ENCODE measurements at regions not wholly inside any gene's neighbourhood (a gene's known extent, or its start where the extent isn't known, plus 50 kb on each side); places are given as distances from the start of the nearest gene placed in this dataset.

DNA sequence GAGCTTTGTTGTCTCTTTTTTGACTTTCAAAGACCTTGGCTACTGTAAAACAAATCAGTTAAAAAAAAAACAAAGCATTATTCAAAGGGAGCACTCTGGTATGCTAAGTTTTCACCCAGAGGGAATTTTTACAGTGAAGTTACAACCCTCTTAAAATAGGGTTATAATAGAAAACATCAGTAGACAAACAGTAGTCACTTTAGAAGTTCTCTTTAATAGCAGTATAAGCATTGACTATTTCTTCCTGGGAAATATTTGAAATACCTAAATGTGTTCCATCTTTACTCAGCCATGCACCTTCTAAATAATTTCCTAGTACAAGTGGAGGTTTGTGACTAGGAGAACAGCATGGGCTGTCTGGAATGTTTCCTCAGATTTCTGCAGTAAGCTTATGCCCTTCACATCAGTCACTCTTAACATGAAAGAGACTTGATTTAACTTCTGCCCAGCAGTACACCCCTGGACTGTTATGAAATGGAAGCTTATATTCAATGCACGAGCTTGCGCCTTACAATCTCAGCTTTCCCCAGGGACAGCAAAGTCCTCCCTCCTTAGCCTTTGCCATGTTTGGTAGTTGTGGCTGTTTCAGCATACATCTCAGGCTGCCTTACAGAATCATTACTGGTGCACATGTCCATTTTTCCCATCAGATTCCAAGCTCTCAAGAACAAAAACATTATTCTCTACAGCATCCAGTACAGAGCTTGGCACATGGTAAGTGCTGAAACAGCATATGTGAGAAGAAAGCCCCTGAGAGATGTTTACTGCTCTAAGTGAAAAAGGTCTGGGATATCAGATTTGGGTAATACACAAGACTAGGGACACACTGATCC lies 191.5 kb downstream of the ZNF608 start:
- Histone ChIP-seq H3K4me3 (no peak overlapping the region), H3K27ac (peak overlapping the region in 1 of 2 donors; percentile 10), H3K4me1 (replicated peaks in 1 of 2) (peaks cover 25 to 28% of the 10 kb centered on the region in 2 donors)
- peak in 6 of 8 experiments; percentile 14 to 77 (median 74) for ATAC-seq (replicated peaks in 6 of 8)
- WGBS, 10 experiments, result 43% methylated on average over 2 of the region's 2 CpGs; no CpG with 5 or more reads in 9 of the 10 experiments
- in situ Hi-C loops (cut with MboI; ENCODE audit: low pct_unique_long_range_greater_than_20kb in 2 of 9, low sequenced_read_pairs in 9 of 9, unreplicated experiment in 9 of 9), result no loop called here

DNA sequence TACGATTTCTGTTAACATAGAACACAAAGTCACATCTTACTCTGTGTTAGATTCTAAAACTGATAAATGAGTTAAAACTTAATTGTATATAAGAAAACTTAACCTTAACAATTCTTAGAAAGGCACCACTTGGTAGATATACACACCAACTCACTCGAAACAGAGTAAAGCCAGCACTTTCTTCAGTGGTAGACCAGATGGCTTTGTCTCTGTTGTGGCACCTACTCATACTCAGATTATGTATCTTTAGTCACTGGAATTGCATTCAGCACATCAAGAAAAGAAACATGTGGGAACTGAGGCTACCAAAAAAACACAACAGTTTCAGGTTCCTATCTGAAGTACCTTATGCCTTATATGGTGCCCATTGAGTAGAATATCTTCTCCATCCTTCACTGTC lies 192.5 kb downstream of the ZNF608 start:
- H3K27ac ChIP-seq, result no peak overlapping the region
- H3K4me3 ChIP-seq, result no peak overlapping the region
- 26 to 100% (median 100%) methylated on average over 1 to 2 of the region's 2 CpGs; no CpG with 5 or more reads in 1 of the 10 experiments for WGBS, 10 experiments
- in situ Hi-C loops (cut with MboI; ENCODE audit: low pct_unique_long_range_greater_than_20kb in 2 of 9, low sequenced_read_pairs in 9 of 9, unreplicated experiment in 9 of 9), result no loop called here
- peaks cover 30 to 38% of the 10 kb centered on the region in 2 donors for H3K4me1 ChIP-seq (replicated peaks in 1 of 2)
- ATAC-seq (replicated peaks in 6 of 8), result no peak

GRCh38 chr5:124552526-124552925 lies 193.9 kb downstream of the ZNF608 start:
- 68 to 100% (median 90%) methylated on average over 1 to 4 of the region's 4 CpGs; no CpG with 5 or more reads in 1 of the 10 experiments for WGBS, 10 experiments
- ATAC-seq (replicated peaks in 6 of 8), result no peak
- in situ Hi-C loops (cut with MboI; ENCODE audit: low pct_unique_long_range_greater_than_20kb in 2 of 9, low sequenced_read_pairs in 9 of 9, unreplicated experiment in 9 of 9), result no loop called here
- H3K4me1 ChIP-seq (replicated peaks in 1 of 2), result peaks cover 32 to 43% of the 10 kb centered on the region in 2 donors
- no peak overlapping the region for H3K27ac ChIP-seq
- no peak overlapping the region for H3K4me3 ChIP-seq

GRCh38 chr5:124551939-124552279 lies 194.5 kb downstream of the ZNF608 start:
- Histone ChIP-seq H3K4me1 (replicated peaks in 1 of 2) (peaks cover 33 to 49% of the 10 kb centered on the region in 2 donors), H3K27ac (no peak overlapping the region), H3K4me3 (no peak overlapping the region)
- peak in 3 of 8 experiments; percentile 22 to 59 (median 52) for ATAC-seq (replicated peaks in 6 of 8)
- in situ Hi-C loops (cut with MboI; ENCODE audit: low pct_unique_long_range_greater_than_20kb in 2 of 9, low sequenced_read_pairs in 9 of 9, unreplicated experiment in 9 of 9), result no loop called here

DNA sequence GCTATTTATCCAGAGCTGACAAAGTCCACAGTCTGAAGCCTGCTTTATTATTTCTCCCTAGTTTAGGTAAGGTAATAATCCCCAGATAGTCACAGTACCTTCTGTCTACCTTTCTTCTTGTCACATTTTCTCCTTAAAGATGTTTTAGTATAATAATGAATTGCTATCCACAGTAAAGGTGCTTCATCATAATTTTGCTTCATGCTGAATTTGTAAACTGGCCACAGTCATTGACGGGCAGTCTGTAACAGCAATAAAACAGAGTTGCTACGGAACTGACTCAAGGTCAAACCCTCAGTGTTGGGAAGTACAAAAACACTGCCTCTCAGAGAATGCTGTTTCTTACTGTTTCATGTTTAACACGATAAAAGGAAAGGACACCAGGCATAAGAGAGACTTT lies 195.7 kb downstream of the ZNF608 start:
- peak in 4 of 8 experiments; percentile 28 to 41 (median 30) for ATAC-seq (replicated peaks in 6 of 8)
- in situ Hi-C loops (cut with MboI; ENCODE audit: low pct_unique_long_range_greater_than_20kb in 2 of 9, low sequenced_read_pairs in 9 of 9, unreplicated experiment in 9 of 9), result no loop called here
- 14 to 90% (median 41%) methylated on average over 1 to 3 of the region's 3 CpGs for WGBS, 10 experiments
- H3K4me3 ChIP-seq, result no peak overlapping the region
- peaks cover 39 to 56% of the 10 kb centered on the region in 2 donors for H3K4me1 ChIP-seq (replicated peaks in 1 of 2)
- no peak overlapping the region for H3K27ac ChIP-seq

GRCh38 chr5:124549891-124550436 lies 196.5 kb downstream of the ZNF608 start:
- Histone ChIP-seq H3K4me3 (no peak overlapping the region), H3K27ac (no peak overlapping the region), H3K4me1 (replicated peaks in 1 of 2) (peaks cover 35 to 51% of the 10 kb centered on the region in 2 donors)
- in situ Hi-C loops (cut with MboI; ENCODE audit: low pct_unique_long_range_greater_than_20kb in 2 of 9, low sequenced_read_pairs in 9 of 9, unreplicated experiment in 9 of 9), result no loop called here
- 35 to 92% (median 67%) methylated on average over 1 to 4 of the region's 4 CpGs; no CpG with 5 or more reads in 2 of the 10 experiments for WGBS, 10 experiments
- ATAC-seq (replicated peaks in 6 of 8), result peak; percentile 52 to 98 (median 81)

- Histone ChIP-seq H3K4me1 (replicated peaks in 1 of 2) (peaks cover 28 to 43% of the 10 kb centered on the region in 2 donors), H3K27ac (no peak overlapping the region), H3K4me3 (no peak overlapping the region)
- WGBS, 10 experiments, result 0 to 100% (median 57%) methylated on average over 1 to 2 of the region's 2 CpGs; no CpG with 5 or more reads in 5 of the 10 experiments
- ATAC-seq (replicated peaks in 6 of 8), result peak in 1 of 8 experiments; percentile 25
- in situ Hi-C loops (cut with MboI; ENCODE audit: low pct_unique_long_range_greater_than_20kb in 2 of 9, low sequenced_read_pairs in 9 of 9, unreplicated experiment in 9 of 9), result no loop called here
These were observed 199.8 kb downstream of the ZNF608 start for GRCh38 chr5:124546643-124547042.

DNA sequence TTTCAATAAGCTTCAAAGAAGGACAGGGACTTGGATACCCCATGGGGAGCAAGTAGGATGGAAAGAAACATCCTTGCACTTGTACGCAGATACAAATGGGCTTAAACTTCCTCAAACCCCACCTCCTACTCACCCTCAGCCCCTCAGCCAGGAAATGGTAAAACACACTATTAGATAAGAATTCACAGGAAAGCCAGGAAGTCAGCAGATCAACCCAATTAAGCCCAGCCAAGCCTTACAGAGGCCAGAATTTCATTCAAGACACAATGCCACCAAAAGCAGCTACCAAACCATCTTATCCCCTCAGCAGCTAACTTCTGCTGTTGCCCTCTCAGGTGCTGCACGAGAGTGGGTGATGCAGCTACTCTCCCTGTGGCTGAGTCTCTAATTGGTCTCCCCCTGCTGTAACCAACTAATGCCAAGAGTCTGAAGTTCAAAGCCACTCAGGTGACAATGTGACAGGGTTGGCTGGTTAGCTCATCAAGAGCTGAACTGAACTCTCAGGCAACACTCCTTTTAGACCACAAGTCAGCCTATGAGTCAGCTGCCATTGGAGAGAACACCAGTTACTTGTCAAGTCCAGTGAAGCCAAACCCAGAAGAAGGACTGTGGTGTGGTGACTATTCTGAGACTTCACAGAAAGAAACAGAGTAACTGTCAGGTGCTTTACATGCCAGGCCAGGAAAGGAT lies 201.9 kb downstream of the ZNF608 start:
- WGBS, 10 experiments, result 17 to 100% (median 81%) methylated on average over 1 to 2 of the region's 2 CpGs; no CpG with 5 or more reads in 4 of the 10 experiments
- Histone ChIP-seq H3K27ac (no peak overlapping the region), H3K4me3 (no peak overlapping the region), H3K4me1 (replicated peaks in 1 of 2) (peaks cover 10 to 24% of the 10 kb centered on the region in 2 donors)
- no peak for ATAC-seq (replicated peaks in 6 of 8)
- in situ Hi-C loops (cut with MboI; ENCODE audit: low pct_unique_long_range_greater_than_20kb in 2 of 9, low sequenced_read_pairs in 9 of 9, unreplicated experiment in 9 of 9), result no loop called here

- no peak overlapping the region for H3K27ac ChIP-seq
- no peaks in the 10 kb centered on the region for H3K4me1 ChIP-seq (replicated peaks in 1 of 2)
- WGBS, 10 experiments, result 0 to 100% (median 29%) methylated on average over 1 of the region's 1 CpG; no CpG with 5 or more reads in 3 of the 10 experiments
- in situ Hi-C loops (cut with MboI; ENCODE audit: low pct_unique_long_range_greater_than_20kb in 2 of 9, low sequenced_read_pairs in 9 of 9, unreplicated experiment in 9 of 9), result no loop called here
- ATAC-seq (replicated peaks in 6 of 8), result no peak
- no peak overlapping the region for H3K4me3 ChIP-seq
These were observed 207.5 kb downstream of the ZNF608 start for GRCh38 chr5:124538931-124539330.

DNA sequence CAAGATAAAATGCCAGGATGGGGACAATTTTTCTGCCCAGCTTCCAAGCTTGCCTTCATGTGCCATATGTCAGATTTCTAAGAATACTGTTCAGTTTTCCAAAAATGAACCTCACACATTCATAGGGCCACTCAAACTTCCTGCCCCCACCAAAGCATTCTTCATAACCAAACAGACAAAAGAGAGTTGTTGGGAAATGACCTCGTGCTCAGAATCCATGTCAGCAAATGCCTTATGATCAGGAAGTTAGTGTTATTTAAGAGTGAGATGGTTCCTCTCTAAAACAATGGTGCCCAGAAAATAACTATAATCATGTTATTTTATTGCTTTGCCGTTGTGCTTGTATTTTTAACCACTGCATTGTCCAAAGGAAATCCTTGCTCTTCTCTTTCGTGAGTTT lies 208.2 kb downstream of the ZNF608 start:
- no peaks in the 10 kb centered on the region for H3K4me1 ChIP-seq (replicated peaks in 1 of 2)
- no peak overlapping the region for H3K27ac ChIP-seq
- in situ Hi-C loops (cut with MboI; ENCODE audit: low pct_unique_long_range_greater_than_20kb in 2 of 9, low sequenced_read_pairs in 9 of 9, unreplicated experiment in 9 of 9), result no loop called here
- no peak overlapping the region for H3K4me3 ChIP-seq
- 36 to 100% (median 91%) methylated on average over 1 to 3 of the region's 3 CpGs for WGBS, 10 experiments
- no peak for ATAC-seq (replicated peaks in 6 of 8)

GRCh38 chr5:124537522-124537921 lies 208.9 kb downstream of the ZNF608 start:
- in situ Hi-C loops (cut with MboI; ENCODE audit: low pct_unique_long_range_greater_than_20kb in 2 of 9, low sequenced_read_pairs in 9 of 9, unreplicated experiment in 9 of 9), result no loop called here
- WGBS, 10 experiments, result 77 to 100% (median 93%) methylated on average over 1 to 4 of the region's 4 CpGs
- no peak overlapping the region for H3K4me3 ChIP-seq
- H3K27ac ChIP-seq, result no peak overlapping the region
- no peaks in the 10 kb centered on the region for H3K4me1 ChIP-seq (replicated peaks in 1 of 2)
- ATAC-seq (replicated peaks in 6 of 8), result no peak

GRCh38 chr5:124537107-124537506 lies 209.3 kb downstream of the ZNF608 start:
- Histone ChIP-seq H3K4me1 (replicated peaks in 1 of 2) (peaks cover 0 to 2% of the 10 kb centered on the region in 2 donors), H3K4me3 (no peak overlapping the region), H3K27ac (no peak overlapping the region)
- no peak for ATAC-seq (replicated peaks in 6 of 8)
- 60 to 100% (median 92%) methylated on average over 1 to 5 of the region's 5 CpGs; no CpG with 5 or more reads in 3 of the 10 experiments for WGBS, 10 experiments
- in situ Hi-C loops (cut with MboI; ENCODE audit: low pct_unique_long_range_greater_than_20kb in 2 of 9, low sequenced_read_pairs in 9 of 9, unreplicated experiment in 9 of 9), result no loop called here

DNA sequence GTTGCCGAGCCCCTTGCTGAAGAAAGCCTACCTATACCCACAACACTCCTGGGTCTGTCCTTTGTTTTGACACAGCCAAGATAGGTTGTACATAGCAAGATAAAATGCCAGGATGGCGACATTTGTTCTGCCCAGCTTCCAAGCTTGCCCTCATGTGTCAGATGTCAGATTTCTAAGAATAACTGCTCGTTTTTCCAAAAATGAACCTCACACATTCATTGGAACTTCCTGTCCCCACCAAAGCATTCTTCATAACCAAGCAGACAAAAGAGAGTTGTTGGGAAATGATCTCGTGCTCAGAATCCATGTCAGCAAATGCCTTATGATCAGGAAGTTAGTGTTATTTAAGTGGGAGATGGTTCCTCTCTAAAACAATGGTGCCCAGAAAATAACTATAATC lies 210.1 kb downstream of the ZNF608 start:
- in situ Hi-C loops (cut with MboI; ENCODE audit: low pct_unique_long_range_greater_than_20kb in 2 of 9, low sequenced_read_pairs in 9 of 9, unreplicated experiment in 9 of 9), result no loop called here
- peaks cover 0 to 2% of the 10 kb centered on the region in 2 donors for H3K4me1 ChIP-seq (replicated peaks in 1 of 2)
- no peak overlapping the region for H3K27ac ChIP-seq
- H3K4me3 ChIP-seq, result no peak overlapping the region
- 29 to 100% (median 78%) methylated on average over 1 to 3 of the region's 4 CpGs; no CpG with 5 or more reads in 1 of the 10 experiments for WGBS, 10 experiments
- ATAC-seq (replicated peaks in 6 of 8), result no peak

All from motor neuron (in vitro differentiated cells).